WTC11 (cell line): ENCODE measurements at regions not wholly inside any gene's neighbourhood (a gene's known extent, or its start where the extent isn't known, plus 50 kb on each side); places are given as distances from the start of the nearest gene placed in this dataset.
"Not testable (repeated sequence)": the region's sequence is repeated elsewhere in the genome, so short reads cannot be mapped to it uniquely, and the experiment has no call there.

Experiments used
- ATAC-seq: fragments of 200-7000 bp; cut with Tn5 transposase; 2 replicates; pipeline ENCODE4 v1.10.0; 2021; ENCODE audit warnings: mild to moderate bottlenecking, moderate library complexity
- CTCF ChIA-PET: fragments of 300-600 bp; sonication (Branson Sonifier 250); formaldehyde crosslinking; loops from one replicate; lab custom pipeline; 2021; ENCODE audit warnings: antibody characterized with exemption; lab: Charles Lee
- POLR2A ChIA-PET: fragments of 350-600 bp; sonication (Branson Sonifier 250); formaldehyde crosslinking; loops from one replicate; lab custom pipeline; 2021; ENCODE audit warnings: antibody characterized with exemption; lab: Charles Lee
- DNase-seq: peaks from one replicate; pipeline ENCODE4 v3.0.0; 2021; ENCODE audit warnings: low spot score
- H3K27ac Mint-ChIP-seq: 2 replicates; pipeline ENCODE4 v1.8.0; 2021; ENCODE audit warnings: mixed read lengths
- H3K27me3 Mint-ChIP-seq: 2 replicates; pipeline ENCODE4 v1.8.0; 2021; ENCODE audit warnings: low read depth, mild to moderate bottlenecking, moderate library complexity, mixed read lengths
- H3K36me3 Mint-ChIP-seq: 2 replicates; pipeline ENCODE4 v1.8.0; 2021; ENCODE audit warnings: mixed read lengths
- H3K4me1 Mint-ChIP-seq: 2 replicates; pipeline ENCODE4 v1.8.0; 2022; ENCODE audit warnings: mixed read lengths
- H3K4me3 Mint-ChIP-seq: 2 replicates; pipeline ENCODE4 v1.8.0; 2021; ENCODE audit warnings: mild to moderate bottlenecking, moderate library complexity, mixed read lengths
- H3K9me3 Mint-ChIP-seq: 2 replicates; pipeline ENCODE4 v1.8.0; 2021; ENCODE audit warnings: mixed read lengths
- ATF1 ChIP-seq: sonication (generic); formaldehyde crosslinking; IDR thresholded peaks from 2 replicates; pipeline ENCODE4 v1.8.1; 2023; ENCODE audit warnings: mild to moderate bottlenecking, moderate library complexity, missing genetic modification reagents
- E2F4 ChIP-seq: sonication (generic); formaldehyde crosslinking; IDR thresholded peaks from 2 replicates; pipeline ENCODE4 v1.8.1; 2022; ENCODE audit warnings: low read depth, mild to moderate bottlenecking, moderate library complexity, missing genetic modification reagents, borderline replicate concordance
- FOXJ3 ChIP-seq: sonication (generic); formaldehyde crosslinking; IDR thresholded peaks from 2 replicates; pipeline ENCODE4 v1.9.0; 2021; ENCODE audit warnings: missing genetic modification reagents, mild to moderate bottlenecking, borderline replicate concordance
- HMGA2 ChIP-seq: fragments of 250-450 bp; sonication (Bioruptor Pico); IDR thresholded peaks from 2 replicates; pipeline ENCODE4 v1.4.0; 2021; ENCODE audit warnings: mild to moderate bottlenecking, moderate library complexity
- NFATC4 ChIP-seq: fragments of 250-450 bp; sonication (Bioruptor Pico); IDR thresholded peaks from 2 replicates; pipeline ENCODE4 v1.9.0; 2021; ENCODE audit warnings: mild to moderate bottlenecking
- NFYB ChIP-seq: sonication (generic); formaldehyde crosslinking; conservative IDR thresholded peaks from 2 replicates; pipeline ENCODE4 v1.8.0; 2022; ENCODE audit warnings: low read depth, missing genetic modification reagents
- NR2C2 ChIP-seq: sonication (generic); formaldehyde crosslinking; IDR thresholded peaks from 2 replicates; pipeline ENCODE4 v1.8.0; 2022; ENCODE audit warnings: mild to moderate bottlenecking, missing genetic modification reagents
- TEAD1 ChIP-seq: sonication (generic); formaldehyde crosslinking; IDR thresholded peaks from 2 replicates; pipeline ENCODE4 v1.8.0; 2022; ENCODE audit warnings: mild to moderate bottlenecking, missing genetic modification reagents
- TP53 ChIP-seq: sonication (generic); formaldehyde crosslinking; IDR thresholded peaks from 2 replicates; pipeline ENCODE4 v1.8.1; 2023; ENCODE audit warnings: mild to moderate bottlenecking, missing genetic modification reagents
- USF2 ChIP-seq: sonication (generic); formaldehyde crosslinking; IDR thresholded peaks from 2 replicates; pipeline ENCODE4 v1.8.1; 2023; ENCODE audit warnings: mild to moderate bottlenecking, missing genetic modification reagents, moderate library complexity
- ZNF232 ChIP-seq: sonication (generic); formaldehyde crosslinking; IDR thresholded peaks from 2 replicates; pipeline ENCODE4 v1.8.0; 2022; ENCODE audit warnings: mild to moderate bottlenecking, missing genetic modification reagents
- ZNF263 ChIP-seq: sonication (generic); formaldehyde crosslinking; IDR thresholded peaks from 2 replicates; pipeline ENCODE4 v1.8.1; 2022; ENCODE audit warnings: low read depth, mild to moderate bottlenecking, moderate library complexity, missing genetic modification reagents
- ZNF671 ChIP-seq: fragments of 250-450 bp; sonication (Bioruptor Pico); IDR thresholded peaks from 2 replicates; pipeline ENCODE4 v1.8.0; 2021; ENCODE audit warnings: mild to moderate bottlenecking
- TF ChIP-seq, protein P1 (sequence below): fragments of 200-600 bp; IDR thresholded peaks from 2 replicates; pipeline ENCODE4 v1.8.0; 2022; ENCODE audit warnings: antibody characterized with exemption
- TF ChIP-seq, protein P2 (sequence below): sonication (generic); formaldehyde crosslinking; IDR thresholded peaks from 2 replicates; pipeline ENCODE4 v1.8.0; 2022; ENCODE audit warnings: mild to moderate bottlenecking, missing genetic modification reagents
- TF ChIP-seq, protein P3 (sequence below): sonication (generic); formaldehyde crosslinking; IDR thresholded peaks from 2 replicates; pipeline ENCODE4 v1.8.1; 2023; ENCODE audit warnings: mild to moderate bottlenecking, missing genetic modification reagents
- TF ChIP-seq, protein P4 (sequence below): fragments of 250-450 bp; sonication (Bioruptor Pico); IDR thresholded peaks from 2 replicates; pipeline ENCODE4 v2.1.2; 2022; ENCODE audit warnings: mild to moderate bottlenecking, moderate library complexity

GRCh38 chr1:104125970-104126369 lies 376.3 kb downstream of the AMY1C start (continued):
- TF ChIP-seq E2F4 (CRISPR knock-in tag), result no peak

GRCh38 chr1:104132382-104132973 lies 382.8 kb downstream of the AMY1C start:
- Mint-ChIP-seq H3K4me3 (no peak overlapping the region), H3K27ac (peak overlapping the region; percentile 31; the same call in 1 of the 2 replicates), H3K4me1 (peaks cover 48% of the 10 kb centered on the region), H3K27me3 (no peaks in the 10 kb centered on the region; the same call in 1 of the 2 replicates), H3K9me3 (peaks cover 16% of the 10 kb centered on the region), H3K36me3 (peaks cover 10% of the 10 kb centered on the region)
- ChIA-PET POLR2A (no interaction called here), CTCF (interaction anchor here (0.6 to 1.4 kb wide), 7 partner anchors 9 to 344 kb away, joined by 3 read pairs; no protein-coding TSS in a partner anchor)
- no peak for DNase-seq
- ATAC-seq, result peak; percentile 93
- TF ChIP-seq USF2 (CRISPR knock-in tag), result no peak
- TF ChIP-seq, protein P1, sequence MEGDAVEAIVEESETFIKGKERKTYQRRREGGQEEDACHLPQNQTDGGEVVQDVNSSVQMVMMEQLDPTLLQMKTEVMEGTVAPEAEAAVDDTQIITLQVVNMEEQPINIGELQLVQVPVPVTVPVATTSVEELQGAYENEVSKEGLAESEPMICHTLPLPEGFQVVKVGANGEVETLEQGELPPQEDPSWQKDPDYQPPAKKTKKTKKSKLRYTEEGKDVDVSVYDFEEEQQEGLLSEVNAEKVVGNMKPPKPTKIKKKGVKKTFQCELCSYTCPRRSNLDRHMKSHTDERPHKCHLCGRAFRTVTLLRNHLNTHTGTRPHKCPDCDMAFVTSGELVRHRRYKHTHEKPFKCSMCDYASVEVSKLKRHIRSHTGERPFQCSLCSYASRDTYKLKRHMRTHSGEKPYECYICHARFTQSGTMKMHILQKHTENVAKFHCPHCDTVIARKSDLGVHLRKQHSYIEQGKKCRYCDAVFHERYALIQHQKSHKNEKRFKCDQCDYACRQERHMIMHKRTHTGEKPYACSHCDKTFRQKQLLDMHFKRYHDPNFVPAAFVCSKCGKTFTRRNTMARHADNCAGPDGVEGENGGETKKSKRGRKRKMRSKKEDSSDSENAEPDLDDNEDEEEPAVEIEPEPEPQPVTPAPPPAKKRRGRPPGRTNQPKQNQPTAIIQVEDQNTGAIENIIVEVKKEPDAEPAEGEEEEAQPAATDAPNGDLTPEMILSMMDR, result 0 out of 2 replicates have a peak, but pooled peaks have one; percentile 28

DNA sequence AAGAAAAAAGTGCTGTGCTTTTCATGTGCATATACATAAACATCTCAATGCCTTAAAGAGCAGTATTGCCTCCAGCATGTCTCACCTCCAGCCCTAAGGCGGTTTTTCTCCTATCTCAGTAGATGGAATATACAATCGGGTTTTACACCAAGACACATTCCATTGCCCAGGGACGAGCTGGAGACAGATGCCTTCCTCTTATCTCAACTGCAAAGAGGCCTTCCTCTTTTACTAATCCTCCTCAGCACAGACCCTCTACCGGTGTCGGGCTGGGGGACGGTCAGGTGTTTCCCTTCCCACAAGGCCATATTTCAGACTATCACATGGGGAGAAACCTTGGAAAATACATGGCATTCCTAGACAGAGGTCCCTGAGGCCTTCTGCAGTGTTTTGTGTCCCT lies 385.3 kb downstream of the AMY1C start:
- CTCF ChIA-PET, ATAC-seq, H3K36me3 Mint-ChIP-seq, H3K27me3 Mint-ChIP-seq, H3K4me3 Mint-ChIP-seq, POLR2A ChIA-PET: not testable (repeated sequence)
- peak overlapping the region; percentile 46; the same call in 1 of the 2 replicates for H3K27ac Mint-ChIP-seq
- peaks cover 16% of the 10 kb centered on the region for H3K9me3 Mint-ChIP-seq
- peak; percentile 18 for DNase-seq
- H3K4me1 Mint-ChIP-seq, result peaks cover 56% of the 10 kb centered on the region

- no peak for DNase-seq
- Mint-ChIP-seq H3K27me3 (no peaks in the 10 kb centered on the region), H3K9me3 (peaks cover 16% of the 10 kb centered on the region), H3K36me3 (peaks cover 10% of the 10 kb centered on the region), H3K27ac (peak overlapping the region; percentile 41; the same call in 1 of the 2 replicates), H3K4me3 (no peak overlapping the region), H3K4me1 (peaks cover 52% of the 10 kb centered on the region)
- TF ChIP-seq TEAD1 (CRISPR knock-in tag), result no peak
- no peak for TF ChIP-seq NR2C2 (CRISPR knock-in tag)
- TF ChIP-seq, protein P2, sequence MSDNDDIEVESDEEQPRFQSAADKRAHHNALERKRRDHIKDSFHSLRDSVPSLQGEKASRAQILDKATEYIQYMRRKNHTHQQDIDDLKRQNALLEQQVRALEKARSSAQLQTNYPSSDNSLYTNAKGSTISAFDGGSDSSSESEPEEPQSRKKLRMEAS (CRISPR knock-in tag), result no peak
- TF ChIP-seq ZNF263, result no peak
- TF ChIP-seq NFATC4 (CRISPR knock-in tag), result no peak
- no peak for TF ChIP-seq HMGA2 (CRISPR knock-in tag)
- no peak for ATAC-seq
- ChIA-PET POLR2A (no interaction called here), CTCF (no interaction called here)
These were observed 386.9 kb downstream of the AMY1C start for GRCh38 chr1:104136621-104137020.

GRCh38 chr1:104156738-104157137 lies 407.0 kb downstream of the AMY1C start:
- H3K9me3 Mint-ChIP-seq, result peaks cover 16% of the 10 kb centered on the region
- POLR2A ChIA-PET, result no interaction called here
- peaks cover 4% of the 10 kb centered on the region; the same call in 1 of the 2 replicates for H3K36me3 Mint-ChIP-seq
- ATAC-seq, result no peak
- no peaks in the 10 kb centered on the region for H3K4me1 Mint-ChIP-seq
- no peak overlapping the region for H3K4me3 Mint-ChIP-seq
- H3K27me3 Mint-ChIP-seq, result no peaks in the 10 kb centered on the region
- H3K27ac Mint-ChIP-seq, result no peak overlapping the region
- CTCF ChIA-PET, result no interaction called here
- DNase-seq, result no peak
- TF ChIP-seq ZNF232 (CRISPR knock-in tag) (no peak), TP53 (CRISPR knock-in tag) (no peak), ZNF671 (CRISPR knock-in tag) (no peak), FOXJ3 (CRISPR knock-in tag) (no peak), NFYB (CRISPR knock-in tag) (no peak), ATF1 (no peak)
- TF ChIP-seq, protein P3, sequence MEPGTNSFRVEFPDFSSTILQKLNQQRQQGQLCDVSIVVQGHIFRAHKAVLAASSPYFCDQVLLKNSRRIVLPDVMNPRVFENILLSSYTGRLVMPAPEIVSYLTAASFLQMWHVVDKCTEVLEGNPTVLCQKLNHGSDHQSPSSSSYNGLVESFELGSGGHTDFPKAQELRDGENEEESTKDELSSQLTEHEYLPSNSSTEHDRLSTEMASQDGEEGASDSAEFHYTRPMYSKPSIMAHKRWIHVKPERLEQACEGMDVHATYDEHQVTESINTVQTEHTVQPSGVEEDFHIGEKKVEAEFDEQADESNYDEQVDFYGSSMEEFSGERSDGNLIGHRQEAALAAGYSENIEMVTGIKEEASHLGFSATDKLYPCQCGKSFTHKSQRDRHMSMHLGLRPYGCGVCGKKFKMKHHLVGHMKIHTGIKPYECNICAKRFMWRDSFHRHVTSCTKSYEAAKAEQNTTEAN, result no peak
- TF ChIP-seq, protein P4, sequence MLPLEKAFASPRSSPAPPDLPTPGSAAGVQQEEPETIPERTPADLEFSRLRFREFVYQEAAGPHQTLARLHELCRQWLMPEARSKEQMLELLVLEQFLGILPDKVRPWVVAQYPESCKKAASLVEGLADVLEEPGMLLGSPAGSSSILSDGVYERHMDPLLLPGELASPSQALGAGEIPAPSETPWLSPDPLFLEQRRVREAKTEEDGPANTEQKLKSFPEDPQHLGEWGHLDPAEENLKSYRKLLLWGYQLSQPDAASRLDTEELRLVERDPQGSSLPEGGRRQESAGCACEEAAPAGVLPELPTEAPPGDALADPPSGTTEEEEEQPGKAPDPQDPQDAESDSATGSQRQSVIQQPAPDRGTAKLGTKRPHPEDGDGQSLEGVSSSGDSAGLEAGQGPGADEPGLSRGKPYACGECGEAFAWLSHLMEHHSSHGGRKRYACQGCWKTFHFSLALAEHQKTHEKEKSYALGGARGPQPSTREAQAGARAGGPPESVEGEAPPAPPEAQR (CRISPR knock-in tag), result no peak
